ENCODE measurements at regions not wholly inside any gene's neighbourhood (a gene's known extent, or its start where the extent isn't known, plus 50 kb on each side); places are given as distances from the start of the nearest gene placed in this dataset.

- Histone ChIP-seq H3K9me3 (ENCODE audit: control insufficient read depth, low read depth, low read length) (no peaks in the 10 kb centered on the region), H3K9ac (ENCODE audit: control insufficient read depth, extremely low read depth, insufficient read depth, low read length) (no peak overlapping the region), H3K27ac (ENCODE audit: control insufficient read depth, insufficient read depth, low read length) (no peak overlapping the region), H4K20me1 (ENCODE audit: control insufficient read depth, extremely low read depth, insufficient read depth, low read length) (no peaks in the 10 kb centered on the region), H3K4me3 (ENCODE audit: control insufficient read depth in 2 of 3, extremely low read depth in 1 of 3, insufficient read depth in 2 of 3, low read depth in 1 of 3, low read length in 3 of 3) (no peak overlapping the region), H3K36me3 (ENCODE audit: control insufficient read depth in 2 of 2, extremely low read depth in 1 of 2, insufficient read depth in 2 of 2, low read length in 2 of 2) (no peaks in the 10 kb centered on the region), H3K79me2 (ENCODE audit: control insufficient read depth, insufficient read depth, low read length) (no peaks in the 10 kb centered on the region), H3K9me1 (ENCODE audit: control insufficient read depth, extremely low read depth, insufficient read depth, low read length) (no peaks in the 10 kb centered on the region), H3K4me2 (ENCODE audit: control insufficient read depth, extremely low read depth, insufficient read depth, low read depth, low read length) (no peak overlapping the region), H3K27me3 (ENCODE audit: control insufficient read depth, extremely low read depth, insufficient read depth, low read length) (no peaks in the 10 kb centered on the region), H2AFZ (ENCODE audit: control insufficient read depth, low read length) (no peak overlapping the region), H3K4me1 (ENCODE audit: control insufficient read depth, extremely low read depth, insufficient read depth, low read length) (no peaks in the 10 kb centered on the region)
- DNase-seq (ENCODE audit: low read depth, low spot score) (peak; percentile 13), FAIRE-seq (peak; percentile 74)
- TF ChIP-seq CTCF (optimal IDR thresholded peaks at IDR 0.05 in 1 of 3, IDR thresholded peaks at IDR 0.05 in 1 of 3, conservative IDR thresholded peaks at IDR 0.05 in 1 of 3; ENCODE audit: extremely low read depth in 1 of 3, insufficient read depth in 2 of 3, low read length in 3 of 3) = peak; percentile 42 to 67 (median 48)
- TF ChIP-seq EZH2 (IDR thresholded peaks at IDR 0.05; ENCODE audit: low read length) = no peak
- dilution Hi-C loops (cut with MboI; ENCODE audit: extremely low pct_ligation_motif_present, low sequenced_read_pairs) = no loop called here
Measured at GRCh38 chr4:81844717-81845116, 373.0 kb upstream of the RASGEF1B start.

GRCh38 chr4:81839347-81840042 is 367.8 kb upstream of the RASGEF1B start:
- dilution Hi-C loops (cut with MboI; ENCODE audit: extremely low pct_ligation_motif_present, low sequenced_read_pairs) = no loop called here
- H3K27me3 ChIP-seq (ENCODE audit: control insufficient read depth, extremely low read depth, insufficient read depth, low read length) = no peaks in the 10 kb centered on the region
- no peak overlapping the region for H3K27ac ChIP-seq (ENCODE audit: control insufficient read depth, insufficient read depth, low read length)
- H4K20me1 ChIP-seq (ENCODE audit: control insufficient read depth, extremely low read depth, insufficient read depth, low read length) = no peaks in the 10 kb centered on the region
- TF ChIP-seq CTCF (optimal IDR thresholded peaks at IDR 0.05 in 1 of 3, IDR thresholded peaks at IDR 0.05 in 1 of 3, conservative IDR thresholded peaks at IDR 0.05 in 1 of 3; ENCODE audit: extremely low read depth in 1 of 3, insufficient read depth in 2 of 3, low read length in 3 of 3) (no peak), EZH2 (IDR thresholded peaks at IDR 0.05; ENCODE audit: low read length) (no peak)
- H3K4me1 ChIP-seq (ENCODE audit: control insufficient read depth, extremely low read depth, insufficient read depth, low read length) = no peaks in the 10 kb centered on the region
- FAIRE-seq (no peak), DNase-seq (ENCODE audit: low read depth, low spot score) (no peak)
- no peaks in the 10 kb centered on the region for H3K9me3 ChIP-seq (ENCODE audit: control insufficient read depth, low read depth, low read length)
- no peaks in the 10 kb centered on the region for H3K79me2 ChIP-seq (ENCODE audit: control insufficient read depth, insufficient read depth, low read length)
- no peak overlapping the region for H3K4me3 ChIP-seq (ENCODE audit: control insufficient read depth in 2 of 3, extremely low read depth in 1 of 3, insufficient read depth in 2 of 3, low read depth in 1 of 3, low read length in 3 of 3)
- no peak overlapping the region for H3K9ac ChIP-seq (ENCODE audit: control insufficient read depth, extremely low read depth, insufficient read depth, low read length)
- H3K9me1 ChIP-seq (ENCODE audit: control insufficient read depth, extremely low read depth, insufficient read depth, low read length) = no peaks in the 10 kb centered on the region
- no peak overlapping the region for H2AFZ ChIP-seq (ENCODE audit: control insufficient read depth, low read length)
- no peak overlapping the region for H3K4me2 ChIP-seq (ENCODE audit: control insufficient read depth, extremely low read depth, insufficient read depth, low read depth, low read length)
- no peaks in the 10 kb centered on the region for H3K36me3 ChIP-seq (ENCODE audit: control insufficient read depth in 2 of 2, extremely low read depth in 1 of 2, insufficient read depth in 2 of 2, low read length in 2 of 2)

All from keratinocyte (primary cell).